Pancreas (tissue), 10 donors: ENCODE measurements at regions not wholly inside any gene's neighbourhood (a gene's known extent, or its start where the extent isn't known, plus 50 kb on each side); places are given as distances from the start of the nearest gene placed in this dataset.

Source experiments
- ATAC-seq, 4 donors: fragments of 200-7000 bp; cut with Tn5 transposase; one replicate each; pipeline versions ENCODE4 v1.8.0 to v1.9.1; 2020; ENCODE audit warnings: mild to moderate bottlenecking in 4 of 4, moderate library complexity in 4 of 4
- DNase-seq, 6 donors: peaks; one replicate each; pipeline ENCODE4 v3.0.0-alpha.2; 2020
- FAIRE-seq: peaks from 2 replicates; lab custom pipeline; 2012; peaks lifted over from hg19 to GRCh38; lab: Jason Lieb, UNC
- H3K27ac ChIP-seq, 4 donors: fragments of 200-600 bp; sonication (generic); 1 replicate in 3 of 4; 2 replicates in 1 of 4; pipeline versions ENCODE4 v1.5.0 to v1.8.0; 2020
- H3K27me3 ChIP-seq, 4 donors: fragments of 200-600 bp; one replicate each; pipeline ENCODE4 v1.8.0; 2021
- H3K36me3 ChIP-seq, 3 donors: fragments of 200-600 bp; sonication (generic) in 1 of 3; one replicate each; pipeline versions ENCODE4 v1.5.0 to v1.8.0; 2020 to 2021
- H3K4me1 ChIP-seq, 3 donors: fragments of 200-600 bp; one replicate each; pipeline ENCODE4 v1.8.0; 2021
- H3K4me3 ChIP-seq, 4 donors: fragments of 200-600 bp; sonication (generic) in 2 of 4; one replicate each; pipeline versions ENCODE4 v1.5.0 to v1.8.0; 2020 to 2021
- H3K9me3 ChIP-seq, 4 donors: fragments of 200-600 bp; one replicate each; pipeline ENCODE4 v1.8.0; 2021
- CTCF ChIP-seq, 4 donors: fragments of 200-600 bp; sonication (generic) in 3 of 4; IDR thresholded peaks; one replicate each; pipeline versions ENCODE4 v1.5.0 to v1.8.0; 2021; ENCODE audit warnings: antibody characterized with exemption in 4 of 4
- WGBS, 2 donors: extraction: QIAGEN DNeasy Blood & Tissue Kit; methylation state at CpG; one replicate each; pipeline ENCODE4 v1.1.7; 2013; 5-methylcytosine and 5-hydroxymethylcytosine counted together
- intact Hi-C, 3 donors: fragments of 100-400 bp; cut with DNase I; formaldehyde crosslinking; loops; one replicate each; pipeline versions ENCODE4 v1.11.1 to v1.14.2; 2022
- donor health status: healthy with polysubstance abuse.
- donor health status: DM: no; HTN: no; CAD: no; lungs with moderate emphysema.
- donor health status: DM: no; HTN: no; CAD: no.
- donor health status: control.
- donor health status: control.
- donor health status: Bipolar disorder and iron deficiency.
- donor health status: DM: yes; HTN: yes; CAD: no.
- donor health status: DM: no; HTN: no; CAD: no.
- donor health status: DM: no; HTN: no; CAD: no.
- donor health status: DM: yes; HTN: yes; CAD: no.

GRCh38 chr17:65385071-65385470, 176.4 kb downstream of the AXIN2 start:
- H3K4me1 ChIP-seq, result no peaks in the 10 kb centered on the region
- H3K4me3 ChIP-seq, result no peak overlapping the region
- no peak for TF ChIP-seq CTCF (IDR thresholded peaks at IDR 0.05)
- intact Hi-C loops, result no loop called here
- no peaks in the 10 kb centered on the region for H3K9me3 ChIP-seq
- DNase-seq, result no peak
- no peak overlapping the region for H3K27ac ChIP-seq
- no peak for FAIRE-seq
- WGBS, 2 donors, result 81 to 89% methylated on average over 3 of the region's 3 CpGs
- no peak for ATAC-seq
- H3K36me3 ChIP-seq, result no peaks in the 10 kb centered on the region
- H3K27me3 ChIP-seq, result no peaks in the 10 kb centered on the region

- no peak overlapping the region for H3K4me3 ChIP-seq
- WGBS, 2 donors, result 61 to 73% methylated on average over 3 of the region's 3 CpGs
Observed at GRCh38 chr17:65381152-65381551, 180.3 kb downstream of the AXIN2 start.

GRCh38 chr17:65374966-65375365, 186.5 kb downstream of the AXIN2 start:
- intact Hi-C loops, result no loop called here
- Histone ChIP-seq H3K4me3 (no peak overlapping the region), H3K36me3 (no peaks in the 10 kb centered on the region), H3K9me3 (no peaks in the 10 kb centered on the region), H3K27ac (peak overlapping the region in 1 of 4 donors; percentile 18), H3K27me3 (no peaks in the 10 kb centered on the region), H3K4me1 (no peaks in the 10 kb centered on the region)
- TF ChIP-seq CTCF (IDR thresholded peaks at IDR 0.05), result no peak
- peak in 2 of 6 donors; percentile 10 to 14 for DNase-seq
- 30 to 41% methylated on average over 3 of the region's 3 CpGs for WGBS, 2 donors
- FAIRE-seq, result no peak
- peak in 3 of 4 donors; percentile 46 to 65 (median 49) for ATAC-seq

More at GRCh38 chr17:65381152-65381551, 180.3 kb downstream of the AXIN2 start:
- H3K9me3 ChIP-seq, result no peaks in the 10 kb centered on the region
- H3K27ac ChIP-seq, result no peak overlapping the region
- H3K27me3 ChIP-seq, result no peaks in the 10 kb centered on the region
- ATAC-seq (no peak), FAIRE-seq (no peak), DNase-seq (no peak)
- intact Hi-C loops, result no loop called here
- no peaks in the 10 kb centered on the region for H3K36me3 ChIP-seq
- no peaks in the 10 kb centered on the region for H3K4me1 ChIP-seq
- TF ChIP-seq CTCF (IDR thresholded peaks at IDR 0.05), result no peak

GRCh38 chr17:65371702-65372101, 189.7 kb downstream of the AXIN2 start:
- Histone ChIP-seq H3K4me3 (no peak overlapping the region), H3K4me1 (no peaks in the 10 kb centered on the region), H3K9me3 (no peaks in the 10 kb centered on the region), H3K27ac (peak overlapping the region in 2 of 4 donors; percentile 41 to 60), H3K27me3 (no peaks in the 10 kb centered on the region), H3K36me3 (no peaks in the 10 kb centered on the region)
- no peak for TF ChIP-seq CTCF (IDR thresholded peaks at IDR 0.05)
- peak in 3 of 6 donors; percentile 46 to 54 (median 48) for DNase-seq
- intact Hi-C loops, result no loop called here
- no peak for FAIRE-seq
- ATAC-seq, result peak; percentile 17 to 67 (median 37)
- WGBS, 2 donors, result 37 to 48% methylated on average over 2 of the region's 2 CpGs

- peak overlapping the region in 3 of 4 donors; percentile 41 to 64 (median 60) for H3K27ac ChIP-seq
- H3K27me3 ChIP-seq, result no peaks in the 10 kb centered on the region
- 29 to 36% methylated on average over 15 of the region's 15 CpGs for WGBS, 2 donors
- H3K9me3 ChIP-seq, result no peaks in the 10 kb centered on the region
- no peak for TF ChIP-seq CTCF (IDR thresholded peaks at IDR 0.05)
- H3K4me3 ChIP-seq, result no peak overlapping the region
- FAIRE-seq, result no peak
- intact Hi-C loops, result no loop called here
- H3K36me3 ChIP-seq, result no peaks in the 10 kb centered on the region
- peak; percentile 36 to 71 (median 54) for DNase-seq
- ATAC-seq, result peak; percentile 58 to 89 (median 82)
- H3K4me1 ChIP-seq, result no peaks in the 10 kb centered on the region
Observed at GRCh38 chr17:65370669-65371131, 190.7 kb downstream of the AXIN2 start.
